Vagina (tissue), 2 donors: ENCODE measurements at regions not wholly inside any gene's neighbourhood (a gene's known extent, or its start where the extent isn't known, plus 50 kb on each side); places are given as distances from the start of the nearest gene placed in this dataset.

Experiments used
- CTCF ChIP-seq, 3 experiments: fragments of 450-650 bp in 2 of 3; fragments of 200-600 bp in 1 of 3; sonication (generic) in 1 of 3; IDR thresholded peaks; one replicate each; pipeline ENCODE4 v1.5.1; 2017 to 2019; ENCODE audit warnings: antibody characterized with exemption in 3 of 3, mild to moderate bottlenecking in 2 of 3, moderate library complexity in 2 of 3
- POLR2A ChIP-seq, 2 donors: fragments of 450-650 bp; IDR thresholded peaks; one replicate each; pipeline ENCODE4 v1.6.1; 2017; ENCODE audit warnings: antibody characterized with exemption in 2 of 2, mild to moderate bottlenecking in 2 of 2, moderate library complexity in 2 of 2
- POLR2AphosphoS5 ChIP-seq, 2 donors: sonication (generic); formaldehyde crosslinking; IDR thresholded peaks; one replicate each; pipeline ENCODE4 v1.9.0; 2017; ENCODE audit warnings: antibody characterized with exemption in 2 of 2, mild to moderate bottlenecking in 2 of 2, low read depth in 1 of 2; ENCODE audit not compliant: insufficient read depth in 1 of 2

GRCh38 chr6:153677522-153677921 is 361.5 kb upstream of the OPRM1 start:
- no peak for TF ChIP-seq CTCF (IDR thresholded peaks at IDR 0.05)
- TF ChIP-seq POLR2AphosphoS5 (IDR thresholded peaks at IDR 0.05; ENCODE audit: insufficient read depth in 1 of 2, low read depth in 1 of 2): no peak
- no peak for TF ChIP-seq POLR2A (IDR thresholded peaks at IDR 0.05)
